Neural progenitor cell (in vitro differentiated cells): ENCODE measurements at regions not wholly inside any gene's neighbourhood (a gene's known extent, or its start where the extent isn't known, plus 50 kb on each side); places are given as distances from the start of the nearest gene placed in this dataset.

Experiments used
- DNase-seq: peaks from one replicate; pipeline ENCODE4 v3.0.0-alpha.2; 2016; ENCODE audit warnings: low spot score
- H2AFZ ChIP-seq: fragments of 200-600 bp; sonication (generic); replicated peaks from 2 replicates; pipeline ENCODE4 v1.6.1; 2016; ENCODE audit warnings: antibody characterized with exemption
- H3F3A ChIP-seq: fragments of 200-600 bp; sonication (generic); 2 replicates; pipeline ENCODE4 v1.6.1; 2016; ENCODE audit warnings: antibody characterized with exemption, low read depth
- H3K27ac ChIP-seq: fragments of 200-600 bp; sonication (generic); 2 replicates; pipeline ENCODE4 v1.5.1; 2016; ENCODE audit warnings: mild to moderate bottlenecking
- H3K27me3 ChIP-seq: fragments of 200-600 bp; sonication (generic); 2 replicates; pipeline ENCODE4 v1.6.1; 2016; ENCODE audit warnings: mild to moderate bottlenecking, moderate library complexity
- H3K36me3 ChIP-seq: fragments of 200-600 bp; sonication (generic); 2 replicates; pipeline ENCODE4 v1.5.1; 2016
- H3K4me1 ChIP-seq: fragments of 200-600 bp; sonication (generic); 2 replicates; pipeline ENCODE4 v1.6.1; 2016; ENCODE audit warnings: mixed run types
- H3K4me2 ChIP-seq: fragments of 200-600 bp; sonication (generic); 2 replicates; pipeline ENCODE4 v1.6.1; 2016
- H3K4me3 ChIP-seq: fragments of 200-600 bp; sonication (generic); 2 replicates; pipeline ENCODE4 v1.5.1; 2016
- H3K79me2 ChIP-seq: fragments of 200-600 bp; sonication (generic); 2 replicates; pipeline ENCODE4 v1.6.1; 2016; ENCODE audit warnings: low read depth
- H3K9ac ChIP-seq: fragments of 200-600 bp; sonication (generic); 2 replicates; pipeline ENCODE4 v1.6.1; 2016
- H3K9me3 ChIP-seq: fragments of 200-600 bp; sonication (generic); 2 replicates; pipeline ENCODE4 v1.5.1; 2016; ENCODE audit warnings: low read depth
- H4K20me1 ChIP-seq: fragments of 200-600 bp; sonication (generic); 2 replicates; pipeline ENCODE4 v1.6.1; 2016; ENCODE audit warnings: low read depth
- H3K27ac Mint-ChIP-seq: 3 replicates; pipeline ENCODE4 v1.8.0; 2021; ENCODE audit warnings: mixed read lengths
- H3K27me3 Mint-ChIP-seq: 2 replicates; pipeline ENCODE4 v1.8.0; 2022; ENCODE audit warnings: low read depth, mild to moderate bottlenecking, inconsistent platforms, moderate library complexity, mixed read lengths; ENCODE audit not compliant: insufficient read depth
- H3K36me3 Mint-ChIP-seq: 3 replicates; pipeline ENCODE4 v1.8.0; 2021; ENCODE audit warnings: mixed read lengths
- H3K4me1 Mint-ChIP-seq: 3 replicates; pipeline ENCODE4 v1.8.0; 2021; ENCODE audit warnings: mixed read lengths
- H3K4me3 Mint-ChIP-seq: 3 replicates; pipeline ENCODE4 v1.8.0; 2021; ENCODE audit warnings: mild to moderate bottlenecking, moderate library complexity, mixed read lengths
- H3K9me3 Mint-ChIP-seq: 3 replicates; pipeline ENCODE4 v1.8.0; 2020; ENCODE audit warnings: mixed read lengths
- EZH2 ChIP-seq: fragments of 200-600 bp; sonication (generic); IDR thresholded peaks from 2 replicates; pipeline ENCODE4 v1.6.1; 2017; ENCODE audit warnings: antibody characterized with exemption, mild to moderate bottlenecking, moderate library complexity
- EZH2phosphoT487 ChIP-seq: fragments of 200-600 bp; sonication (generic); IDR thresholded peaks from 2 replicates; pipeline ENCODE4 v1.6.1; 2017; ENCODE audit warnings: antibody characterized with exemption
- TF ChIP-seq, protein P1 (sequence below): fragments of 200-600 bp; sonication (generic); IDR thresholded peaks from 2 replicates; pipeline ENCODE4 v1.5.1; 2017; ENCODE audit warnings: antibody characterized with exemption, mild to moderate bottlenecking

DNA sequence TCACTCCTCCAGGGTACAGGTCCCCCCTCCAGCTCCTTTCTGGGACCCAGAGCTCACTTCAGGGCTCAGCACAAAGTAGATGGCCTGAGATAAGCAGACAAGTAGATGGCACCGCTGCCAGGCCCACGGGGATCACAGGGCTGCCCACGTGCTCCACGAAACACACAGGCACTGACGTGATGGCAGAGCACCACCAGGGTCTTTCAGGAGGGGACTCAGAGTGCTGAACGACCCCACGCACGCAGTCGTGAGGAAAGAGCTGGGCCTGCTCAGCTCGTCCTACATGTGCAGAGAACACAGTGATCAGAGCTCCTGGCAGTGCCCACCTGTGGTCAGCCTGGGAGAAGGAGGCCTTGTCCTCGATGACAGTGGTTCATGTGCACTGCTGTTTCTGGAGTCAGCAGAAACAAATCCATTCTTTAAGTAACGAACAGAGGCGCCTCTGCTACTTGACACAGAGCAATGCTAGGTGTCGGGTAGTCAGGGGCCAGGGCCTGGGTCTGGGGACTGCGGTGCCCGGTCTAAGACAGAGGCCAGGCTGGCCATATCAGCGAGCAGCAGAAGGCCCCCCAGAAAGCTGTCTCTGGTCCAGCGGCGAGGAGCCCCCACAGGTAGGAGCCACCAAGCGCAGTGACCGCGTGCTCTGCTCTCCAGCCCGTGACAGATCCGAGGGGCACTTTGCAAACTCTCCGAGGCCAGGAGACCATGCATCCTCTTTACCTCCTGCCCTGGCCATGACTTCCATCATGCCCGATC is 129.8 kb upstream of the FAM20C start:
- Mint-ChIP-seq H3K27ac (no peak overlapping the region), H3K4me1 (peaks cover 23% of the 10 kb centered on the region), H3K27me3 (peaks cover 5% of the 10 kb centered on the region), H3K4me3 (no peak overlapping the region), H3K36me3 (no peaks in the 10 kb centered on the region), H3K9me3 (no peaks in the 10 kb centered on the region)
- Histone ChIP-seq H4K20me1 (no peaks in the 10 kb centered on the region), H3K36me3 (no peaks in the 10 kb centered on the region), H3K4me3 (no peak overlapping the region), H3K4me1 (no peaks in the 10 kb centered on the region), H3K27ac (no peak overlapping the region), H3K9ac (no peak overlapping the region), H3F3A (no peaks in the 10 kb centered on the region), H3K27me3 (no peaks in the 10 kb centered on the region), H3K79me2 (no peaks in the 10 kb centered on the region), H3K4me2 (no peak overlapping the region), H2AFZ (no peak overlapping the region), H3K9me3 (no peaks in the 10 kb centered on the region)
- DNase-seq = no peak
- no peak for TF ChIP-seq EZH2
- TF ChIP-seq EZH2phosphoT487 = no peak
- TF ChIP-seq, protein P1, sequence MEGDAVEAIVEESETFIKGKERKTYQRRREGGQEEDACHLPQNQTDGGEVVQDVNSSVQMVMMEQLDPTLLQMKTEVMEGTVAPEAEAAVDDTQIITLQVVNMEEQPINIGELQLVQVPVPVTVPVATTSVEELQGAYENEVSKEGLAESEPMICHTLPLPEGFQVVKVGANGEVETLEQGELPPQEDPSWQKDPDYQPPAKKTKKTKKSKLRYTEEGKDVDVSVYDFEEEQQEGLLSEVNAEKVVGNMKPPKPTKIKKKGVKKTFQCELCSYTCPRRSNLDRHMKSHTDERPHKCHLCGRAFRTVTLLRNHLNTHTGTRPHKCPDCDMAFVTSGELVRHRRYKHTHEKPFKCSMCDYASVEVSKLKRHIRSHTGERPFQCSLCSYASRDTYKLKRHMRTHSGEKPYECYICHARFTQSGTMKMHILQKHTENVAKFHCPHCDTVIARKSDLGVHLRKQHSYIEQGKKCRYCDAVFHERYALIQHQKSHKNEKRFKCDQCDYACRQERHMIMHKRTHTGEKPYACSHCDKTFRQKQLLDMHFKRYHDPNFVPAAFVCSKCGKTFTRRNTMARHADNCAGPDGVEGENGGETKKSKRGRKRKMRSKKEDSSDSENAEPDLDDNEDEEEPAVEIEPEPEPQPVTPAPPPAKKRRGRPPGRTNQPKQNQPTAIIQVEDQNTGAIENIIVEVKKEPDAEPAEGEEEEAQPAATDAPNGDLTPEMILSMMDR = no peak

GRCh38 chr7:63117-63480 is 129.3 kb upstream of the FAM20C start:
- Histone ChIP-seq H3K9me3 (no peaks in the 10 kb centered on the region), H3K4me1 (no peaks in the 10 kb centered on the region)
- no peaks in the 10 kb centered on the region for H3K36me3 Mint-ChIP-seq

GRCh38 chr7:63521-64021 is 128.8 kb upstream of the FAM20C start:
- Mint-ChIP-seq H3K4me3 (no peak overlapping the region), H3K4me1 (peaks cover 23% of the 10 kb centered on the region), H3K27me3 (peaks cover 4% of the 10 kb centered on the region), H3K36me3 (no peaks in the 10 kb centered on the region), H3K27ac (peak overlapping the region; percentile 89), H3K9me3 (no peaks in the 10 kb centered on the region)
- Histone ChIP-seq H3K4me3 (no peak overlapping the region), H3K4me2 (no peak overlapping the region), H4K20me1 (no peaks in the 10 kb centered on the region), H3K9me3 (no peaks in the 10 kb centered on the region), H3K9ac (no peak overlapping the region), H3K36me3 (no peaks in the 10 kb centered on the region), H2AFZ (peak overlapping the region; percentile 38), H3K27ac (no peak overlapping the region), H3K4me1 (no peaks in the 10 kb centered on the region), H3K27me3 (no peaks in the 10 kb centered on the region), H3F3A (no peaks in the 10 kb centered on the region), H3K79me2 (no peaks in the 10 kb centered on the region)
- TF ChIP-seq EZH2 = no peak
- TF ChIP-seq EZH2phosphoT487 = no peak
- TF ChIP-seq, protein P1 = no peak
- DNase-seq = no peak

More at GRCh38 chr7:63117-63480, 129.3 kb upstream of the FAM20C start:
- Histone ChIP-seq H3K27me3 (no peaks in the 10 kb centered on the region), H3K4me2 (no peak overlapping the region), H4K20me1 (no peaks in the 10 kb centered on the region), H3K36me3 (no peaks in the 10 kb centered on the region), H3K27ac (no peak overlapping the region), H3K4me3 (no peak overlapping the region), H2AFZ (no peak overlapping the region), H3K79me2 (no peaks in the 10 kb centered on the region), H3K9ac (no peak overlapping the region), H3F3A (no peaks in the 10 kb centered on the region)
- H3K4me1 Mint-ChIP-seq = peaks cover 23% of the 10 kb centered on the region
- no peak overlapping the region for H3K4me3 Mint-ChIP-seq
- no peaks in the 10 kb centered on the region for H3K9me3 Mint-ChIP-seq
- DNase-seq = no peak
- H3K27ac Mint-ChIP-seq = no peak overlapping the region
- H3K27me3 Mint-ChIP-seq = peaks cover 5% of the 10 kb centered on the region
- TF ChIP-seq, protein P1 = no peak
- TF ChIP-seq EZH2 (no peak), EZH2phosphoT487 (no peak)
